Fibroblast of lung (primary cell): ENCODE measurements at regions not wholly inside any gene's neighbourhood (a gene's known extent, or its start where the extent isn't known, plus 50 kb on each side); places are given as distances from the start of the nearest gene placed in this dataset.

Experiments
- CTCF ChIP-seq, 2 donors: IDR thresholded peaks in 1 of 2; conservative IDR thresholded peaks in 1 of 2; 1 replicate in 1 of 2; 2 replicates in 1 of 2; pipeline ENCODE4 v1.5.1; 2011 to 2012; ENCODE audit warnings: low read length in 2 of 2, control low read depth in 1 of 2, inconsistent platforms in 1 of 2, low read depth in 1 of 2, mild to moderate bottlenecking in 1 of 2
- EZH2 ChIP-seq: IDR thresholded peaks from 2 replicates; pipeline ENCODE4 v1.5.1; 2012; ENCODE audit warnings: low read length, control low read depth, mild to moderate bottlenecking; ENCODE audit errors: missing control alignments

GRCh38 chr12:30378307-30378706 lies 317.4 kb downstream of the IPO8 start:
- no peak for TF ChIP-seq CTCF (conservative IDR thresholded peaks at IDR 0.05 in 1 of 2, IDR thresholded peaks at IDR 0.05 in 1 of 2; ENCODE audit: low read depth in 1 of 2, low read length in 2 of 2)
- TF ChIP-seq EZH2 = no peak
